ENCODE measurements at regions not wholly inside any gene's neighbourhood (a gene's known extent, or its start where the extent isn't known, plus 50 kb on each side); places are given as distances from the start of the nearest gene placed in this dataset.

- H3K4me1 Mint-ChIP-seq (ENCODE audit: low read depth) = no peaks in the 10 kb centered on the region
- DNase-seq (ENCODE audit: low spot score) = no peak
- H3K4me3 Mint-ChIP-seq = no peak overlapping the region
- H3K36me3 Mint-ChIP-seq (ENCODE audit: low read depth) = no peaks in the 10 kb centered on the region
- intact Hi-C loops (cut with micrococcal nuclease) = no loop called here
- no peak overlapping the region for H3K27ac Mint-ChIP-seq
- no peaks in the 10 kb centered on the region for H3K27me3 Mint-ChIP-seq (ENCODE audit: insufficient read depth)
- no peaks in the 10 kb centered on the region for H3K9me3 Mint-ChIP-seq
Observed at GRCh38 chr5:62938927-62939326, 360.3 kb downstream of the LRRC70 start.

GRCh38 chr5:62937661-62938558, 359.3 kb downstream of the LRRC70 start:
- H3K9me3 Mint-ChIP-seq = no peaks in the 10 kb centered on the region
- intact Hi-C loops (cut with micrococcal nuclease) = no loop called here
- no peaks in the 10 kb centered on the region for H3K4me1 Mint-ChIP-seq (ENCODE audit: low read depth)
- H3K36me3 Mint-ChIP-seq (ENCODE audit: low read depth) = no peaks in the 10 kb centered on the region
- H3K4me3 Mint-ChIP-seq = no peak overlapping the region
- H3K27me3 Mint-ChIP-seq (ENCODE audit: insufficient read depth) = no peaks in the 10 kb centered on the region
- no peak for DNase-seq (ENCODE audit: low spot score)
- no peak overlapping the region for H3K27ac Mint-ChIP-seq

- H3K4me1 Mint-ChIP-seq (ENCODE audit: low read depth) = no peaks in the 10 kb centered on the region
- H3K27me3 Mint-ChIP-seq (ENCODE audit: insufficient read depth) = no peaks in the 10 kb centered on the region
- H3K9me3 Mint-ChIP-seq = no peaks in the 10 kb centered on the region
- H3K36me3 Mint-ChIP-seq (ENCODE audit: low read depth) = no peaks in the 10 kb centered on the region
- no peak for DNase-seq (ENCODE audit: low spot score)
- intact Hi-C loops (cut with micrococcal nuclease) = no loop called here
- no peak overlapping the region for H3K4me3 Mint-ChIP-seq
- no peak overlapping the region for H3K27ac Mint-ChIP-seq
Observed at GRCh38 chr5:62935660-62936059, 357.0 kb downstream of the LRRC70 start.

GRCh38 chr5:62934319-62934718, 355.7 kb downstream of the LRRC70 start:
- H3K4me3 Mint-ChIP-seq = no peak overlapping the region
- H3K36me3 Mint-ChIP-seq (ENCODE audit: low read depth) = no peaks in the 10 kb centered on the region
- no peaks in the 10 kb centered on the region for H3K4me1 Mint-ChIP-seq (ENCODE audit: low read depth)
- no peak overlapping the region for H3K27ac Mint-ChIP-seq
- no peak for DNase-seq (ENCODE audit: low spot score)
- intact Hi-C loops (cut with micrococcal nuclease) = no loop called here
- no peaks in the 10 kb centered on the region for H3K9me3 Mint-ChIP-seq
- no peaks in the 10 kb centered on the region for H3K27me3 Mint-ChIP-seq (ENCODE audit: insufficient read depth)

- H3K4me1 Mint-ChIP-seq (ENCODE audit: low read depth) = no peaks in the 10 kb centered on the region
- H3K4me3 Mint-ChIP-seq = no peak overlapping the region
- H3K27ac Mint-ChIP-seq = no peak overlapping the region
- H3K36me3 Mint-ChIP-seq (ENCODE audit: low read depth) = no peaks in the 10 kb centered on the region
- no peaks in the 10 kb centered on the region for H3K9me3 Mint-ChIP-seq
- DNase-seq (ENCODE audit: low spot score) = no peak
- no peaks in the 10 kb centered on the region for H3K27me3 Mint-ChIP-seq (ENCODE audit: insufficient read depth)
- intact Hi-C loops (cut with micrococcal nuclease) = no loop called here
Observed at GRCh38 chr5:62933261-62933660, 354.6 kb downstream of the LRRC70 start.

- no peaks in the 10 kb centered on the region for H3K36me3 Mint-ChIP-seq (ENCODE audit: low read depth)
- H3K27me3 Mint-ChIP-seq (ENCODE audit: insufficient read depth) = no peaks in the 10 kb centered on the region
- no peak overlapping the region for H3K27ac Mint-ChIP-seq
- intact Hi-C loops (cut with micrococcal nuclease) = no loop called here
- no peaks in the 10 kb centered on the region for H3K4me1 Mint-ChIP-seq (ENCODE audit: low read depth)
- no peak for DNase-seq (ENCODE audit: low spot score)
- H3K9me3 Mint-ChIP-seq = no peaks in the 10 kb centered on the region
- no peak overlapping the region for H3K4me3 Mint-ChIP-seq
Observed at GRCh38 chr5:62931153-62931950, 352.7 kb downstream of the LRRC70 start.

GRCh38 chr5:62922191-62922590, 343.6 kb downstream of the LRRC70 start:
- Mint-ChIP-seq H3K36me3 (ENCODE audit: low read depth) (no peaks in the 10 kb centered on the region), H3K4me1 (ENCODE audit: low read depth) (no peaks in the 10 kb centered on the region), H3K4me3 (no peak overlapping the region), H3K9me3 (no peaks in the 10 kb centered on the region), H3K27ac (no peak overlapping the region), H3K27me3 (ENCODE audit: insufficient read depth) (no peaks in the 10 kb centered on the region)
- intact Hi-C loops (cut with micrococcal nuclease) = no loop called here
- no peak for DNase-seq (ENCODE audit: low spot score)

- Mint-ChIP-seq H3K27me3 (ENCODE audit: insufficient read depth) (no peaks in the 10 kb centered on the region), H3K27ac (no peak overlapping the region), H3K36me3 (ENCODE audit: low read depth) (no peaks in the 10 kb centered on the region), H3K9me3 (no peaks in the 10 kb centered on the region), H3K4me1 (ENCODE audit: low read depth) (no peaks in the 10 kb centered on the region), H3K4me3 (no peak overlapping the region)
- no peak for DNase-seq (ENCODE audit: low spot score)
- intact Hi-C loops (cut with micrococcal nuclease) = no loop called here
Observed at GRCh38 chr5:62920856-62921255, 342.2 kb downstream of the LRRC70 start.

GRCh38 chr5:62909326-62909725, 330.7 kb downstream of the LRRC70 start:
- Mint-ChIP-seq H3K36me3 (ENCODE audit: low read depth) (no peaks in the 10 kb centered on the region), H3K4me3 (no peak overlapping the region), H3K4me1 (ENCODE audit: low read depth) (no peaks in the 10 kb centered on the region), H3K27me3 (ENCODE audit: insufficient read depth) (peaks cover 2% of the 10 kb centered on the region), H3K9me3 (no peaks in the 10 kb centered on the region), H3K27ac (no peak overlapping the region)
- intact Hi-C loops (cut with micrococcal nuclease) = no loop called here
- DNase-seq (ENCODE audit: low spot score) = no peak

GRCh38 chr5:62902126-62902525, 323.5 kb downstream of the LRRC70 start:
- intact Hi-C loops (cut with micrococcal nuclease) = no loop called here
- Mint-ChIP-seq H3K27ac (no peak overlapping the region), H3K36me3 (ENCODE audit: low read depth) (no peaks in the 10 kb centered on the region), H3K4me1 (ENCODE audit: low read depth) (no peaks in the 10 kb centered on the region), H3K9me3 (no peaks in the 10 kb centered on the region), H3K27me3 (ENCODE audit: insufficient read depth) (peaks cover 2% of the 10 kb centered on the region), H3K4me3 (no peak overlapping the region)
- DNase-seq (ENCODE audit: low spot score) = no peak

- H3K27ac Mint-ChIP-seq = no peak overlapping the region
- no peak for DNase-seq (ENCODE audit: low spot score)
- no peaks in the 10 kb centered on the region for H3K4me1 Mint-ChIP-seq (ENCODE audit: low read depth)
- peaks cover 2% of the 10 kb centered on the region for H3K27me3 Mint-ChIP-seq (ENCODE audit: insufficient read depth)
- H3K4me3 Mint-ChIP-seq = no peak overlapping the region
- H3K9me3 Mint-ChIP-seq = no peaks in the 10 kb centered on the region
- intact Hi-C loops (cut with micrococcal nuclease) = no loop called here
- no peaks in the 10 kb centered on the region for H3K36me3 Mint-ChIP-seq (ENCODE audit: low read depth)
Observed at GRCh38 chr5:62900976-62901375, 322.4 kb downstream of the LRRC70 start.

- no peak for DNase-seq (ENCODE audit: low spot score)
- H3K9me3 Mint-ChIP-seq = no peaks in the 10 kb centered on the region
- H3K27ac Mint-ChIP-seq = no peak overlapping the region
- no peaks in the 10 kb centered on the region for H3K36me3 Mint-ChIP-seq (ENCODE audit: low read depth)
- no peak overlapping the region for H3K4me3 Mint-ChIP-seq
- peaks cover 2% of the 10 kb centered on the region for H3K27me3 Mint-ChIP-seq (ENCODE audit: insufficient read depth)
- intact Hi-C loops (cut with micrococcal nuclease) = no loop called here
- H3K4me1 Mint-ChIP-seq (ENCODE audit: low read depth) = no peaks in the 10 kb centered on the region
Observed at GRCh38 chr5:62896121-62896893, 317.7 kb downstream of the LRRC70 start.
